ENCODE measurements at regions not wholly inside any gene's neighbourhood (a gene's known extent, or its start where the extent isn't known, plus 50 kb on each side); places are given as distances from the start of the nearest gene placed in this dataset.

- TF ChIP-seq, protein P1, sequence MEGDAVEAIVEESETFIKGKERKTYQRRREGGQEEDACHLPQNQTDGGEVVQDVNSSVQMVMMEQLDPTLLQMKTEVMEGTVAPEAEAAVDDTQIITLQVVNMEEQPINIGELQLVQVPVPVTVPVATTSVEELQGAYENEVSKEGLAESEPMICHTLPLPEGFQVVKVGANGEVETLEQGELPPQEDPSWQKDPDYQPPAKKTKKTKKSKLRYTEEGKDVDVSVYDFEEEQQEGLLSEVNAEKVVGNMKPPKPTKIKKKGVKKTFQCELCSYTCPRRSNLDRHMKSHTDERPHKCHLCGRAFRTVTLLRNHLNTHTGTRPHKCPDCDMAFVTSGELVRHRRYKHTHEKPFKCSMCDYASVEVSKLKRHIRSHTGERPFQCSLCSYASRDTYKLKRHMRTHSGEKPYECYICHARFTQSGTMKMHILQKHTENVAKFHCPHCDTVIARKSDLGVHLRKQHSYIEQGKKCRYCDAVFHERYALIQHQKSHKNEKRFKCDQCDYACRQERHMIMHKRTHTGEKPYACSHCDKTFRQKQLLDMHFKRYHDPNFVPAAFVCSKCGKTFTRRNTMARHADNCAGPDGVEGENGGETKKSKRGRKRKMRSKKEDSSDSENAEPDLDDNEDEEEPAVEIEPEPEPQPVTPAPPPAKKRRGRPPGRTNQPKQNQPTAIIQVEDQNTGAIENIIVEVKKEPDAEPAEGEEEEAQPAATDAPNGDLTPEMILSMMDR (conservative IDR thresholded peaks at IDR 0.05 in 1 of 2, IDR thresholded peaks at IDR 0.05 in 1 of 2; ENCODE audit: extremely low read depth in 1 of 2, insufficient read depth in 1 of 2, low read depth in 1 of 2, low read length in 2 of 2) = no peak
- no peak for TF ChIP-seq EZH2 (IDR thresholded peaks at IDR 0.05; ENCODE audit: borderline replicate concordance, low read length)
Observed at GRCh38 chr12:78753058-78753457, 111.5 kb upstream of the SYT1 start.

Data from mammary epithelial cell (primary cell).